ENCODE measurements at regions not wholly inside any gene's neighbourhood (a gene's known extent, or its start where the extent isn't known, plus 50 kb on each side); places are given as distances from the start of the nearest gene placed in this dataset.

GRCh38 chr6:27757307-27757706, 154.9 kb downstream of the OR2B2 start:
- TF ChIP-seq CTCF (IDR thresholded peaks at IDR 0.05 in 8 of 11, conservative IDR thresholded peaks at IDR 0.05 in 3 of 11) (no peak), POLR2AphosphoS5 (IDR thresholded peaks at IDR 0.05) (peak in 2 of 3 donors; percentile 55 to 63), POLR2A (IDR thresholded peaks at IDR 0.05) (no peak)
